A549 (cell line): ENCODE measurements at regions not wholly inside any gene's neighbourhood (a gene's known extent, or its start where the extent isn't known, plus 50 kb on each side); places are given as distances from the start of the nearest gene placed in this dataset.

Experiments used
- ATAC-seq, 2 experiments: fragments of 200-7000 bp in 1 of 2; fragments of >200 bp in 1 of 2; cut with Nextera tagmentation in 1 of 2; cut with Tn5 transposase in 1 of 2; 3 replicates each; pipeline versions ENCODE4 v1.8.0 to v1.9.1; 2018 to 2020; ENCODE audit warnings: mild to moderate bottlenecking in 1 of 2, moderate library complexity in 1 of 2
- CTCF ChIA-PET: fragments of 300-600 bp; sonication (Branson Sonifier 250); formaldehyde crosslinking; extraction: SDS; loops from one replicate; lab custom pipeline; 2021; ENCODE audit warnings: antibody characterized with exemption, inconsistent platforms; lab: Yijun Ruan, JAX
- POLR2A ChIA-PET: fragments of 350-600 bp; formaldehyde crosslinking; extraction: SDS; loops from one replicate; lab custom pipeline; 2021; ENCODE audit warnings: antibody characterized with exemption, inconsistent platforms; lab: Yijun Ruan, JAX
- DNase-seq, 2 experiments: peaks; one replicate each; pipeline versions ENCODE4 v3.0.0 to v3.0.0-alpha.2; 2011 to 2016; ENCODE audit warnings: low read depth in 1 of 2, low spot score in 1 of 2
- FAIRE-seq: peaks from 2 replicates; lab custom pipeline; 2011; peaks lifted over from hg19 to GRCh38; lab: Jason Lieb, UNC
- H3K27ac ChIP-seq, 2 experiments: fragments of >200 bp; sonication (Bioruptor Twin); formaldehyde crosslinking; 3 replicates each; pipeline ENCODE4 v1.5.1; 2016 to 2017
- H3K4me1 ChIP-seq: fragments of >200 bp; sonication (Bioruptor Twin); formaldehyde crosslinking; 3 replicates; pipeline ENCODE4 v1.6.1; 2016
- H3K4me2 ChIP-seq: fragments of >200 bp; sonication (Bioruptor Twin); formaldehyde crosslinking; 3 replicates; pipeline ENCODE4 v1.6.1; 2016
- H3K4me3 ChIP-seq: fragments of >200 bp; sonication (Bioruptor Twin); formaldehyde crosslinking; 3 replicates; pipeline ENCODE4 v1.5.1; 2016
- H3K9me3 ChIP-seq: fragments of >200 bp; sonication (Bioruptor Twin); formaldehyde crosslinking; 3 replicates; pipeline ENCODE4 v1.6.1; 2016
- ATOH8 ChIP-seq: fragments of 250-450 bp; sonication (Bioruptor Pico); IDR thresholded peaks from 2 replicates; pipeline ENCODE4 v1.5.0; 2020; ENCODE audit warnings: low read depth, mild to moderate bottlenecking, moderate library complexity
- BCL3 ChIP-seq: fragments of >200 bp; sonication (Bioruptor Twin); formaldehyde crosslinking; IDR thresholded peaks from 3 replicates; pipeline ENCODE4 v1.6.1; 2016
- BHLHE40 ChIP-seq: IDR thresholded peaks from 2 replicates; pipeline ENCODE4 v1.6.1; 2012; ENCODE audit warnings: low read depth, low read length, inconsistent platforms
- CBX8 ChIP-seq: fragments of 200-600 bp; sonication (generic); IDR thresholded peaks from 2 replicates; pipeline ENCODE4 v1.6.1; 2016
- CHD2 ChIP-seq: fragments of 150-350 bp; IDR thresholded peaks from 2 replicates; pipeline ENCODE4 v1.6.1; 2014; ENCODE audit warnings: low read length; ENCODE audit not compliant: partially characterized antibody
- ELK1 ChIP-seq: fragments of 150-350 bp; IDR thresholded peaks from 2 replicates; pipeline ENCODE4 v1.6.1; 2014; ENCODE audit warnings: low read depth, mild to moderate bottlenecking, low read length
- EP300 ChIP-seq, 2 experiments: fragments of >200 bp; sonication (Bioruptor Twin); formaldehyde crosslinking; IDR thresholded peaks; 2 replicates in 1 of 2; 3 replicates in 1 of 2; pipeline ENCODE4 v1.6.1; 2016 to 2017
- FOSB ChIP-seq: fragments of 250-450 bp; sonication (Bioruptor Pico); IDR thresholded peaks from 2 replicates; pipeline ENCODE4 v1.5.0; 2020; ENCODE audit warnings: mild to moderate bottlenecking, moderate library complexity
- HDAC2 ChIP-seq: fragments of 200-600 bp; sonication (generic); IDR thresholded peaks from 2 replicates; pipeline ENCODE4 v1.6.1; 2016
- HES2 ChIP-seq: fragments of >200 bp; sonication (Bioruptor Twin); formaldehyde crosslinking; IDR thresholded peaks from 2 replicates; pipeline ENCODE4 v1.6.1; 2016
- HEYL ChIP-seq: fragments of 250-450 bp; sonication (Bioruptor Pico); IDR thresholded peaks from 2 replicates; pipeline ENCODE4 v1.8.0; 2021; ENCODE audit warnings: mild to moderate bottlenecking, moderate library complexity
- HOXB5 ChIP-seq: fragments of 250-450 bp; sonication (Bioruptor Pico); IDR thresholded peaks from 2 replicates; pipeline ENCODE4 v1.5.0; 2020; ENCODE audit warnings: mild to moderate bottlenecking, moderate library complexity
- KDM5A ChIP-seq: fragments of 200-600 bp; sonication (generic); IDR thresholded peaks from 2 replicates; pipeline ENCODE4 v1.6.1; 2016; ENCODE audit warnings: antibody characterized with exemption, mild to moderate bottlenecking
- MAZ ChIP-seq: fragments of 150-350 bp; IDR thresholded peaks from 2 replicates; pipeline ENCODE4 v1.6.1; 2014; ENCODE audit warnings: antibody characterized with exemption, low read depth, low read length, borderline replicate concordance
- NFE2L2 ChIP-seq: fragments of 150-350 bp; conservative IDR thresholded peaks from 2 replicates; pipeline ENCODE4 v1.6.1; 2014; ENCODE audit warnings: low read length
- NPAS2 ChIP-seq: fragments of 250-450 bp; sonication (Bioruptor Pico); IDR thresholded peaks from 2 replicates; pipeline ENCODE4 v1.8.0; 2022; ENCODE audit warnings: mild to moderate bottlenecking, moderate library complexity, borderline replicate concordance
- PBX3 ChIP-seq: IDR thresholded peaks from 2 replicates; pipeline ENCODE4 v1.6.1; 2012
- RARB ChIP-seq: fragments of 250-450 bp; sonication (Bioruptor Pico); IDR thresholded peaks from 2 replicates; pipeline ENCODE4 v1.8.0; 2021; ENCODE audit warnings: mild to moderate bottlenecking, moderate library complexity
- SMC3 ChIP-seq: fragments of >200 bp; sonication (Bioruptor Twin); formaldehyde crosslinking; IDR thresholded peaks from 3 replicates; pipeline ENCODE4 v1.6.1; 2018; ENCODE audit warnings: inconsistent platforms
- TP53 ChIP-seq: fragments of 250-450 bp; sonication (Bioruptor Pico); IDR thresholded peaks from 2 replicates; pipeline ENCODE4 v1.5.0; 2021; ENCODE audit warnings: mild to moderate bottlenecking, moderate library complexity
- ZSCAN20 ChIP-seq: fragments of 250-450 bp; sonication (Bioruptor Pico); IDR thresholded peaks from 2 replicates; pipeline ENCODE4 v1.8.0; 2022; ENCODE audit warnings: mild to moderate bottlenecking, moderate library complexity
- WGBS: methylation state at CpG from one replicate; pipeline ENCODE4 v1.1.6; 2017; ENCODE audit errors: missing lambda C conversion rate; 5-methylcytosine and 5-hydroxymethylcytosine counted together

GRCh38 chr6:144816936-144817335, 531.8 kb downstream of the UTRN start:
- FAIRE-seq (no peak), ATAC-seq (no peak), DNase-seq (no peak)
- H3K27ac ChIP-seq, result no peak overlapping the region
- H3K4me1 ChIP-seq, result no peaks in the 10 kb centered on the region
- CTCF ChIA-PET, result no interaction called here
- no peak overlapping the region for H3K4me2 ChIP-seq
- H3K4me3 ChIP-seq, result no peak overlapping the region
- 93% methylated on average over 1 of the region's 1 CpG for WGBS
- no peak for TF ChIP-seq PBX3
- no peak for TF ChIP-seq KDM5A
- POLR2A ChIA-PET, result no interaction called here
- H3K9me3 ChIP-seq, result no peaks in the 10 kb centered on the region

- Histone ChIP-seq H3K9me3 (no peaks in the 10 kb centered on the region), H3K4me3 (no peak overlapping the region), H3K27ac (no peak overlapping the region), H3K4me1 (no peaks in the 10 kb centered on the region), H3K4me2 (no peak overlapping the region)
- DNase-seq (no peak), FAIRE-seq (no peak), ATAC-seq (no peak)
- CTCF ChIA-PET, result no interaction called here
- POLR2A ChIA-PET, result no interaction called here
- TF ChIP-seq HEYL (no peak), HES2 (no peak), NFE2L2 (no peak)
- WGBS, result 93% methylated on average over 1 of the region's 1 CpG
Observed at GRCh38 chr6:144820270-144820669, 535.1 kb downstream of the UTRN start.

GRCh38 chr6:144823131-144823530, 538.0 kb downstream of the UTRN start:
- Histone ChIP-seq H3K9me3 (no peaks in the 10 kb centered on the region), H3K4me3 (no peak overlapping the region), H3K27ac (no peak overlapping the region), H3K4me2 (no peak overlapping the region), H3K4me1 (no peaks in the 10 kb centered on the region)
- DNase-seq (no peak), FAIRE-seq (no peak), ATAC-seq (no peak)
- WGBS, result 90% methylated on average over 4 of the region's 4 CpGs
- ChIA-PET POLR2A (no interaction called here), CTCF (no interaction called here)
- TF ChIP-seq CHD2 (no peak), EP300 (IDR thresholded peaks at IDR 0.05) (no peak), MAZ (no peak), NPAS2 (CRISPR knock-in tag) (no peak), ELK1 (no peak), HOXB5 (CRISPR knock-in tag) (no peak), HDAC2 (no peak), RARB (no peak), ZSCAN20 (CRISPR knock-in tag) (no peak), PBX3 (no peak), TP53 (CRISPR knock-in tag) (no peak), ATOH8 (CRISPR knock-in tag) (no peak), KDM5A (no peak), BCL3 (no peak), CBX8 (no peak), NFE2L2 (no peak), SMC3 (no peak), BHLHE40 (no peak), FOSB (CRISPR knock-in tag) (no peak)
